ENCODE measurements at regions not wholly inside any gene's neighbourhood (a gene's known extent, or its start where the extent isn't known, plus 50 kb on each side); places are given as distances from the start of the nearest gene placed in this dataset.

DNA sequence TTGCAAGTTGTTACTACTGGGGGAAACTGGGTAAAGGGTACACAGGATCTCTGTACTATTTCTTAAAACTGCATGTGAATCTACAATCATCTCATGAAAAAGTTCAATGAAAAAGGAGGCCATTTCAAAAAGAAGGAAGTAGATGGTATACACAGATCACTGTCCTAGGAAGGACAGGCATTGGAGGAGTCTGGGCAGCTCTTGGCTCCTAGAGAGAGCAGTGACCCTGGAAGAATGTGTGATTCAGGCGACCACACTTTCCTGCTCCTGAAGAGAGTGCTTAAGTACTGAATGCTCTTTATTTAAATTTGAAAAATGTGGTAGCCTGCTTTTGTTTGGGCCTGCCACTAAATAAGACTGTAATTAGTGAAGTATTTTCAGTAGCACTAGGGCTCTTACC is 318.1 kb upstream of the CASK start:
- H3K27me3 ChIP-seq (replicated peaks; ENCODE audit: insufficient read depth, low read depth, low read length, poor library complexity) = no peaks in the 10 kb centered on the region
- H3K9me3 ChIP-seq (ENCODE audit: low read depth, low read length, poor library complexity, severe bottlenecking) = no peaks in the 10 kb centered on the region
- no peaks in the 10 kb centered on the region for H3K4me1 ChIP-seq (ENCODE audit: insufficient read depth, low read length, poor library complexity, severe bottlenecking)
- DNase-seq (ENCODE audit: low spot score) = no peak
- ChIA-PET POLR2A (ENCODE audit: low non-redundant PET) (no interaction called here), CTCF (no interaction called here)
- H3K4me3 ChIP-seq (ENCODE audit: low read depth, low read length, poor library complexity, severe bottlenecking) = no peak overlapping the region
- TF ChIP-seq CTCF (conservative IDR thresholded peaks at IDR 0.05; ENCODE audit: low read depth, low read length) (no peak), EZH2 (IDR thresholded peaks at IDR 0.05; ENCODE audit: borderline replicate concordance, low read depth, low read length, poor library complexity, severe bottlenecking) (no peak)
- no peaks in the 10 kb centered on the region for H3K36me3 ChIP-seq (ENCODE audit: insufficient read depth, low read length, poor library complexity, severe bottlenecking)
- BruUV-seq (replicated peaks) = no TSS peak
- H3K27ac ChIP-seq (ENCODE audit: low read depth, low read length, poor library complexity, severe bottlenecking) = no peak overlapping the region
- intact Hi-C loops (cut with micrococcal nuclease; ENCODE audit: unreplicated experiment) = loop anchor here (10.0 kb wide), 1 partner anchor 73 kb away; no protein-coding TSS in a partner anchor

- Histone ChIP-seq H3K9me3 (ENCODE audit: low read depth, low read length, poor library complexity, severe bottlenecking) (no peaks in the 10 kb centered on the region), H3K4me3 (ENCODE audit: low read depth, low read length, poor library complexity, severe bottlenecking) (no peak overlapping the region), H3K4me1 (ENCODE audit: insufficient read depth, low read length, poor library complexity, severe bottlenecking) (no peaks in the 10 kb centered on the region), H3K27ac (ENCODE audit: low read depth, low read length, poor library complexity, severe bottlenecking) (no peak overlapping the region), H3K36me3 (ENCODE audit: insufficient read depth, low read length, poor library complexity, severe bottlenecking) (no peaks in the 10 kb centered on the region), H3K27me3 (replicated peaks; ENCODE audit: insufficient read depth, low read depth, low read length, poor library complexity) (no peaks in the 10 kb centered on the region)
- no peak for DNase-seq (ENCODE audit: low spot score)
- ChIA-PET POLR2A (ENCODE audit: low non-redundant PET) (no interaction called here), CTCF (no interaction called here)
- intact Hi-C loops (cut with micrococcal nuclease; ENCODE audit: unreplicated experiment) = no loop called here
- no peak for TF ChIP-seq EZH2 (IDR thresholded peaks at IDR 0.05; ENCODE audit: borderline replicate concordance, low read depth, low read length, poor library complexity, severe bottlenecking)
- no peak for TF ChIP-seq CTCF (conservative IDR thresholded peaks at IDR 0.05; ENCODE audit: low read depth, low read length)
- no TSS peak for BruUV-seq (replicated peaks)
Observed at GRCh38 chrX:42237956-42238355, 314.6 kb upstream of the CASK start.

- H3K27me3 ChIP-seq (replicated peaks; ENCODE audit: insufficient read depth, low read depth, low read length, poor library complexity) = no peaks in the 10 kb centered on the region
- TF ChIP-seq CTCF (conservative IDR thresholded peaks at IDR 0.05; ENCODE audit: low read depth, low read length) (no peak), EZH2 (IDR thresholded peaks at IDR 0.05; ENCODE audit: borderline replicate concordance, low read depth, low read length, poor library complexity, severe bottlenecking) (no peak)
- intact Hi-C loops (cut with micrococcal nuclease; ENCODE audit: unreplicated experiment) = no loop called here
- POLR2A ChIA-PET (ENCODE audit: low non-redundant PET) = no interaction called here
- no peak overlapping the region for H3K4me3 ChIP-seq (ENCODE audit: low read depth, low read length, poor library complexity, severe bottlenecking)
- no peaks in the 10 kb centered on the region for H3K4me1 ChIP-seq (ENCODE audit: insufficient read depth, low read length, poor library complexity, severe bottlenecking)
- no peak overlapping the region for H3K27ac ChIP-seq (ENCODE audit: low read depth, low read length, poor library complexity, severe bottlenecking)
- no peaks in the 10 kb centered on the region for H3K36me3 ChIP-seq (ENCODE audit: insufficient read depth, low read length, poor library complexity, severe bottlenecking)
- no peak for DNase-seq (ENCODE audit: low spot score)
- CTCF ChIA-PET = no interaction called here
- no TSS peak for BruUV-seq (replicated peaks)
- H3K9me3 ChIP-seq (ENCODE audit: low read depth, low read length, poor library complexity, severe bottlenecking) = no peaks in the 10 kb centered on the region
Observed at GRCh38 chrX:42229533-42229932, 306.2 kb upstream of the CASK start.

Data from A673 (cell line).